DND-41 (cell line): ENCODE measurements at regions not wholly inside any gene's neighbourhood (a gene's known extent, or its start where the extent isn't known, plus 50 kb on each side); places are given as distances from the start of the nearest gene placed in this dataset.

Source experiments
- ATAC-seq: fragments of 200-7000 bp; cut with Tn5 transposase; 3 replicates; pipeline ENCODE4 v1.9.1; 2021; ENCODE audit warnings: low read depth; ENCODE audit not compliant: insufficient read depth
- DNase-seq: peaks from one replicate; pipeline ENCODE4 v3.0.0-alpha.2; 2020
- H2AFZ ChIP-seq: 2 replicates; pipeline ENCODE4 v1.6.0; 2012; ENCODE audit warnings: low read depth, low read length
- H3K27ac ChIP-seq: 2 replicates; pipeline ENCODE4 v1.5.1; 2012; ENCODE audit warnings: low read length, inconsistent platforms
- H3K27me3 ChIP-seq: fragments of 200-600 bp; sonication (generic); 2 replicates; pipeline ENCODE4 v1.6.0; 2012; ENCODE audit warnings: low read length, mild to moderate bottlenecking, inconsistent platforms; ENCODE audit not compliant: insufficient read depth, poor library complexity
- H3K36me3 ChIP-seq: 2 replicates; pipeline ENCODE4 v1.5.1; 2012; ENCODE audit warnings: low read length, inconsistent platforms; ENCODE audit not compliant: insufficient read depth
- H3K4me1 ChIP-seq: 2 replicates; pipeline ENCODE4 v1.5.1; 2012; ENCODE audit warnings: mild to moderate bottlenecking, low read length; ENCODE audit not compliant: insufficient read depth
- H3K4me2 ChIP-seq: 2 replicates; pipeline ENCODE4 v1.6.0; 2012; ENCODE audit warnings: mild to moderate bottlenecking, moderate library complexity, low read length, inconsistent platforms; ENCODE audit not compliant: insufficient read depth
- H3K4me3 ChIP-seq, 2 experiments: fragments of 200-600 bp in 1 of 2; shearing (Covaris generic) in 1 of 2; 2 replicates each; pipeline ENCODE4 v1.5.1; 2012 to 2016; ENCODE audit warnings: inconsistent platforms in 2 of 2, low read length in 2 of 2, mild to moderate bottlenecking in 2 of 2, low read depth in 1 of 2, moderate library complexity in 1 of 2
- H3K79me2 ChIP-seq: 2 replicates; pipeline ENCODE4 v1.6.0; 2012; ENCODE audit warnings: low read length, inconsistent platforms; ENCODE audit not compliant: insufficient read depth
- H3K9ac ChIP-seq: 2 replicates; pipeline ENCODE4 v1.6.0; 2012; ENCODE audit warnings: low read depth, mild to moderate bottlenecking, inconsistent platforms, low read length, moderate library complexity
- H3K9me3 ChIP-seq: 2 replicates; pipeline ENCODE4 v1.5.1; 2012; ENCODE audit warnings: low read length, moderate library complexity, mild to moderate bottlenecking, inconsistent platforms; ENCODE audit not compliant: insufficient read depth, severe bottlenecking
- H4K20me1 ChIP-seq: 2 replicates; pipeline ENCODE4 v1.6.0; 2012; ENCODE audit warnings: low read length; ENCODE audit not compliant: insufficient read depth
- EZH2 ChIP-seq: IDR thresholded peaks from 3 replicates; pipeline ENCODE4 v1.6.1; 2012; ENCODE audit warnings: borderline replicate concordance, low read depth, mild to moderate bottlenecking, moderate library complexity, low read length, inconsistent platforms; ENCODE audit not compliant: severe bottlenecking
- TF ChIP-seq, protein P1 (sequence below): IDR thresholded peaks from 2 replicates; pipeline ENCODE4 v1.5.1; 2012; ENCODE audit warnings: borderline replicate concordance, low read length, moderate library complexity, mild to moderate bottlenecking; ENCODE audit not compliant: poor library complexity, severe bottlenecking; ENCODE audit errors: extremely low read depth

DNA sequence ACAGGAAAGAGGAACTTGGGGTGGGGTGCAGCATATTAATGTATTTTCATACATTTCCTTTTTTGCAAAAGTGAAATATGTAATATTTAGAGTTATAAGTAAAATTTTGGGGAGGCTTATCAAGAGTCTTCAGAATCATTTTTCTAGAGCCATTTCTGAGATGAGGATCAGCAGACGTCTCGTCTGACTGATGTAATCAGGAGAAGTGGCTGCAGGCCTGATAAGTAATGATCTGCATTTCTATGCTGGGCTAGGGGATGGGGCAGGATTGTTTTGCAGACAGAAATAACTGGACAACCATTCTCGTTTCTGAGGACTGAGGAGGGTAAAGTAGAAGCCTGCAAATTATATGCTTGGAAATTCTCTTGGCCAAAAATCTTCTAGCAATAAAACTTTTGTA lies 89.2 kb upstream of the ARGLU1 start:
- no peak overlapping the region for H3K27ac ChIP-seq
- H3K4me2 ChIP-seq, result no peak overlapping the region
- no peak overlapping the region for H3K4me3 ChIP-seq
- no peaks in the 10 kb centered on the region for H3K27me3 ChIP-seq
- no peak for DNase-seq
- ATAC-seq, result no peak
- H3K9ac ChIP-seq, result no peak overlapping the region
- no peak overlapping the region for H2AFZ ChIP-seq
- no peak for TF ChIP-seq EZH2
- TF ChIP-seq, protein P1, sequence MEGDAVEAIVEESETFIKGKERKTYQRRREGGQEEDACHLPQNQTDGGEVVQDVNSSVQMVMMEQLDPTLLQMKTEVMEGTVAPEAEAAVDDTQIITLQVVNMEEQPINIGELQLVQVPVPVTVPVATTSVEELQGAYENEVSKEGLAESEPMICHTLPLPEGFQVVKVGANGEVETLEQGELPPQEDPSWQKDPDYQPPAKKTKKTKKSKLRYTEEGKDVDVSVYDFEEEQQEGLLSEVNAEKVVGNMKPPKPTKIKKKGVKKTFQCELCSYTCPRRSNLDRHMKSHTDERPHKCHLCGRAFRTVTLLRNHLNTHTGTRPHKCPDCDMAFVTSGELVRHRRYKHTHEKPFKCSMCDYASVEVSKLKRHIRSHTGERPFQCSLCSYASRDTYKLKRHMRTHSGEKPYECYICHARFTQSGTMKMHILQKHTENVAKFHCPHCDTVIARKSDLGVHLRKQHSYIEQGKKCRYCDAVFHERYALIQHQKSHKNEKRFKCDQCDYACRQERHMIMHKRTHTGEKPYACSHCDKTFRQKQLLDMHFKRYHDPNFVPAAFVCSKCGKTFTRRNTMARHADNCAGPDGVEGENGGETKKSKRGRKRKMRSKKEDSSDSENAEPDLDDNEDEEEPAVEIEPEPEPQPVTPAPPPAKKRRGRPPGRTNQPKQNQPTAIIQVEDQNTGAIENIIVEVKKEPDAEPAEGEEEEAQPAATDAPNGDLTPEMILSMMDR, result no peak
- H3K36me3 ChIP-seq, result no peaks in the 10 kb centered on the region
- H3K4me1 ChIP-seq, result no peaks in the 10 kb centered on the region
- no peaks in the 10 kb centered on the region for H4K20me1 ChIP-seq
- no peaks in the 10 kb centered on the region for H3K79me2 ChIP-seq
- no peaks in the 10 kb centered on the region for H3K9me3 ChIP-seq

DNA sequence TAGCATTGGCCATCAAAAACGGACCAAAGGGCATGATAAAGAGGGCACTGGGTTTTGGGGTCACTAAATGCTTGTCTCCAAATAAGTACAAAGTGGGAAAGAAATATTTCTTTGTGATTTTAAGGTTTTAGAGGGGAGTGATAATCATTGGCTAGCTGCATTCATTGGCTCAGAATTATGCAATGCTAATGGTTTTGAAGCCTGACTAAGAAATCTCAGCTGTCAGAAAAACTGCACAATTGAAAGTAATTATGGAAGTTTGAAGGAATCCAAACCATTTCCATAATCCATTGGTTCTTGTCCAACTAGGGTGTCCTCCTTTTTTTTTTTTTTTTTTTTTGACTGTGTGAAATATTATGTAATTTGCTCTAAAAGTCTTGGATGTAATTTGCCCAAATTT lies 88.2 kb upstream of the ARGLU1 start:
- no peaks in the 10 kb centered on the region for H3K36me3 ChIP-seq
- H3K79me2 ChIP-seq, result no peaks in the 10 kb centered on the region
- ATAC-seq (no peak), DNase-seq (no peak)
- H2AFZ ChIP-seq, result no peak overlapping the region
- no peaks in the 10 kb centered on the region for H3K9me3 ChIP-seq
- H3K4me1 ChIP-seq, result no peaks in the 10 kb centered on the region
- H4K20me1 ChIP-seq, result no peaks in the 10 kb centered on the region
- H3K9ac ChIP-seq, result no peak overlapping the region
- H3K4me2 ChIP-seq, result no peak overlapping the region
- TF ChIP-seq EZH2, result no peak
- TF ChIP-seq, protein P1, result no peak
- no peak overlapping the region for H3K4me3 ChIP-seq
- no peak overlapping the region for H3K27ac ChIP-seq
- H3K27me3 ChIP-seq, result no peaks in the 10 kb centered on the region

DNA sequence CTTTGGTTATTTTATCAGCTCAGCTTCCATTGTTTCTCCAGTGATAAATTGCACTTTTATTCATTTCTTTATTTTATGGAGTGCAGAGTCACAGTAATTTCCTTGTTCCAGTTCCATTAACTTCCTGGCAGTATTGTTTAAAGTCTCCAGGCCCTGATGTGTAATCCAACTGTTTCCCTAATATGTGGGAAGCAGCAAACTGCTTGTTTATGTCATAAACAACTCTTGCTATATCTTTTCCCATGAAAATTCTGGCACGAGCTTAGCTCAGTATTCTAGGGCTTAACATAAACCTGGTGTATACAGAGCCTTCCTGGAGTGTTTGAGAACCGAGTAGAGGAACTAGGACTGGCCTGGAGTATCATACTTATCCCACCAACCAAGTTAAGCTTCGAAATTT lies 83.5 kb upstream of the ARGLU1 start:
- Histone ChIP-seq H4K20me1 (no peaks in the 10 kb centered on the region), H3K9ac (no peak overlapping the region), H3K9me3 (peaks cover 15% of the 10 kb centered on the region), H3K4me3 (no peak overlapping the region), H3K4me1 (no peaks in the 10 kb centered on the region), H3K27me3 (no peaks in the 10 kb centered on the region), H3K36me3 (no peaks in the 10 kb centered on the region), H3K4me2 (no peak overlapping the region), H3K27ac (no peak overlapping the region), H2AFZ (no peak overlapping the region), H3K79me2 (no peaks in the 10 kb centered on the region)
- DNase-seq, result no peak
- no peak for ATAC-seq
- no peak for TF ChIP-seq EZH2
- TF ChIP-seq, protein P1, result no peak

DNA sequence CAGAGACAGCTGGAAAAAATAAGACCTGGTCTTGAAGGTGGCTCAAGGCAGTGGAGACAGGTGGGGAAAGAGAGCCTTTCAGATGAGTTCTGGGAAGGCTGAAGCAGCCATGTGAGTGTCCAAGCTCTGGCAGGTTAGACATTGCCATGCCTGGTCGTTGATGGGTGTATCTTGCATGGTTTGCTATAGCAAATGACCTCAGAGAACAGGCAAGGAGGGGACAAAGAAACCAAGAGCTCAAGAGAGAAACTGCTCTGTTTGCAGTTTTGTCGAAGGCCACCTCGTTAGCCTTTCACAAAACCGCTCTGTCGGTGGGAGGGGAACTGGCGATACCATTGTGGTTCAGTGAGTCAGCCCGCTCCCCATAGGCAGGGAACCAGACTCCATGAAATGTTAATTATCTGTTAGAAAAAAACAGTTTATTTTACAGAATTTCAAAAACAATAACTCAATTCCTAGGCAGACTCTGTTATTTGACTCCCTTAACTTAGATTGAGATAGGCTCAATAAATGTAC lies 82.8 kb upstream of the ARGLU1 start:
- Histone ChIP-seq H3K27ac (no peak overlapping the region), H3K9me3 (peaks cover 15% of the 10 kb centered on the region), H3K9ac (no peak overlapping the region), H3K79me2 (no peaks in the 10 kb centered on the region), H2AFZ (no peak overlapping the region), H3K4me1 (no peaks in the 10 kb centered on the region), H3K4me2 (no peak overlapping the region), H3K4me3 (no peak overlapping the region), H4K20me1 (no peaks in the 10 kb centered on the region), H3K36me3 (no peaks in the 10 kb centered on the region), H3K27me3 (no peaks in the 10 kb centered on the region)
- TF ChIP-seq, protein P1, result no peak
- no peak for TF ChIP-seq EZH2
- ATAC-seq, result no peak
- no peak for DNase-seq
